GM19238 (cell line): ENCODE measurements at regions not wholly inside any gene's neighbourhood (a gene's known extent, or its start where the extent isn't known, plus 50 kb on each side); places are given as distances from the start of the nearest gene placed in this dataset.
"Not testable (repeated sequence)": the region's sequence is repeated elsewhere in the genome, so short reads cannot be mapped to it uniquely, and the experiment has no call there.

Experiments used
- DNase-seq: peaks from one replicate; pipeline ENCODE4 v3.0.0; 2011; ENCODE audit warnings: low spot score; ENCODE audit not compliant: insufficient read length

DNA sequence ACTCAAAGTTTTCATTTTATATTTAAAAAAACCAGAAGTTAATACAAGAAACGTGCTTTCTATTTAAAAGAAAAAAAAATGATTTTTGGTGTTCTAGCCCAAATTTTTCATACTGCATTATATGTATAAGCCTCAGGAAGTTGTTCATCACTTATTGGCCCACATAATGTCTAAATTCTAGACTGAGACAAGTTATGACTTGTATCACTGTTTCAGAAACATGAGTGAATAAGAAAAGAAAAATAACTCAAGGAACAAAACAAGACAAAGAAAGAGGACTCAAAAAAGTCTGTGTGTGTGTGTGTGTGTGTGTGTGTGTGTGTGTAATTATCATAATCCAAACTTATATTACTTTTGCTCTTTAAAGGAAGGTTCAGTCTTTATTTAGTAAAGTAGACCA, 929.8 kb downstream of the GALC start:
- DNase-seq, result no peak

DNA sequence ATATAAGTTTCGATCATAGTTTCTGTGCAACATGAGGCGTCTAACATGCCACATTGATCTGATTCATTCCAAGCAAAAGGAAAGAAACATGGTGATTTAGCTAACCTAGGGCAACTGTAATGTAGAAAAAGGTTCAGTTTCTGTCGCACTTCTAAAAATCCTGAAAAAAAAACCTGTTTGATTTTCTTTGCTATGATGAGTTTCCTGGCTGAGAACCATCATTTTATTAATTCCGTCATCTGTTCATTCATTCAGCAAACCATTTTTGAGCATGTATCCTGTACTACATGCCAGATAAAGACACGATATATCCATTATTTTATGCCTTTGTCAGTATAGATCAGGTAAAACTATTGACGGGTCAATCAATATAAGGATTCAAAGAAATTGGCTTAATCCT, 932.6 kb downstream of the GALC start:
- no peak for DNase-seq

DNA sequence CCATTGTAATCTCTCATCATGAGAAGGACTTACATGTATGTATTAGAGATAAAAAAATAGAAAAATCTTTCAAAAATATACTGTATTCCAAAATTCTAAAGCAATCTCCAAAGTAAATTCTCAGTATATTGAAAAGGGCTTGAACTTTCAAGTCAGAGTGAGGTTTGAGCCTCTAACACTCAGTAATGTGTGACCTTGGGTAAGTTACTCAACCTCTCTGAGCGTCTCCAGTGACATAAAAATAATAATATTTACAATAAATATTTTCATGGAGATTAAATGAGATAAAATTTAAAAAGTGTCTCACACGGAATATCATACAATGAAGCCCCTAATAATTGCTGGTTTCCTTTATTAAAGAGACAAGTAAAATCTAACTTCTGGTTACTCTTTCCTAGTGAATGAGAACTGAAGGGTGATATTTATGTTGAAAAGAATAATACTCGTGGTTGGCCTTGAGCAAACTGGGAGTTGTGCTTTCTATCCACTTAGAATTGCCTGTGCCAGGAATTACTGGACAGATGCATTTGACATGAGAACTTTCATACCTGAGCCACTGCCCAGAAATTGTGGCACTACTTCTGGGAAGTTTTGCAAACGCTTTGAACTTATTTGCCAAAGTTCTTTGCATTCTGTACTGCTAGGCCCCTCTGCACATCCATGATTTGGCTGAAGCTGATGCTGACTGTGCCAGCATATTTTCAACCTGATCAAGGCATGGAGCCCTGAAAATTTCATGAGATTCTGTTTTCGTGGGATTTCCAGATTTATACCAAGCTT, 933.7 kb downstream of the GALC start:
- DNase-seq, result no peak

DNA sequence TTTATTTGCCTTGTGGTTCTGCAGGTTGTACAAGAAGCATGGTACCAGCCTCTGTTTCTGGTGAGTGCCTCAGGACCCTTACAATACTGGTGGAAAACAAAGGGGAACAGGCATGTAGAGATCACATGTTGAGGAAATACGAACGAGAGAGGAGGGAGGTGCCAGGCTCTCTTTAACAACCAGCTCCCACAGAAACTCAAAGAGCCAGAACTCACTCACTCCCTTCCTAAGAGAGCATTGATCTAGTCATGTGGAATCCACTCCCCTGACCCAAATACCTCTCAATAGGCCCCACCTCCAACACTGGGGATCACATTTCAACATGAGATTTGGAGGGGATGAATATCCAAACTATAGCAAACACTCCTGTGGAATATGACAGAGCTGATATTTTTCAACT, 938.0 kb downstream of the GALC start:
- no peak for DNase-seq

DNA sequence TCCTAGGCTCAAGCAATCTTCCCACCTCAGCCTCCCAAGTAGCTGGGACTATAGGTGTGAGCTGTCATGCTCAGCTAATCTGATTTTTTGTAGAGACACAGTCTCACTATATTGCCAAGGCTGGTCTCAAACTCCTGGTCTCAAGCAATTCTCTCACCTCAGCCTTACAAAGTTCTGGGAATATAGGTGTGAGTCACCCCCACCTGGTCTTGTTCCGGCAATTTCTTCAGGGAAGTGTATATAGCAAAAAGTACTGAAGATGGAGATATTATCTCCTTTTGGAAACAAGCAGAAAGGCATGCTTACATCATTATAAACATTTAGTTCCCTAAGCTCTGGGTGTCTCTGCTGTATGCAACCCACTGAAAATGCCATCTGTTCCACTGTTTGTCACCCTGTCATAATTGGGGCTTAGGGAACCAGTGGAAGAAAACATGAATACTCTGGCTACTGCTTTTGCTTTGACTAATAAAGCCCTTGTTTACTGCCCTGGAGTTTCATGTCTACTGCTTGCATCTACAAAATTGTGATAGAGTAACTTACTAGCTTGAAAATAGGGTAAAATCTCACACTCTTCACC, 940.2 kb downstream of the GALC start:
- DNase-seq, result no peak

DNA sequence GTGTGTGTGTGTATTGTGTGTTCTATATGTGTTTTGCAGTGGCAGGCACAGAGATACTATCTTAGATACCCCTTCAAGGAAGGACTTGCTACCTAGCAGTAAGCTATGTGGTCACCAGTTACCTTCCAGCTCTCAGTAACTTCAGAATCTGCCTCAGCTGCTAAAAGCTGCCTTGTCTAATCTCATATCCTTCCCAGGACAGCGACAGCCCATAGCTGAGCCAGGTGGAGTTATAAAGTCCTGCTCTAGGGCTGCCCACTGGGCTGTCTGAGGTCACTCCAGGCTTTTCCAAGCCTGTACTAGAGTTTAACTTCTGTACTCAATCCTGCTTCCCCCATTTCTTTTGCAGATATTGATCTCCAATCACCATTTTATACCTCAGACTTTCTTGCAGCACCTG, 942.6 kb downstream of the GALC start:
- no peak for DNase-seq

DNA sequence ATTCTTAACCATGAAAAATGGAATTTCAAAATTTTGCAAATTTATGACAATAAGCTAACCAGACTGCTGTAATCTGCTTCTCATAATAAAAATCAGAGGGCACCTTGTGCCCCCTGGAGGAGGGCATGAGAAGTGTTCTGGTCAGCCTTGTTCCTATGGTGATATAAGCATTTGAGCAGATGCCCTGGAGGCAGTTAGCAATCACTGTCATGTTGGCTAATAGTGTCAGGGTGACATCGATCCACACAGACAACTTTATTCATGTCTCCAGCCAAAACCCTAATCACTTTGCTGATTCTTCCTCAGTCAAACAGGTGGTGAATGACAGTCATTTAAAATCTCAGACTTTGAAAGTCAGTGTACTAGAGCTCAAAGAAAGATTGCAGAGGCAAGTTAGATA, 943.0 kb downstream of the GALC start:
- no peak for DNase-seq

DNA sequence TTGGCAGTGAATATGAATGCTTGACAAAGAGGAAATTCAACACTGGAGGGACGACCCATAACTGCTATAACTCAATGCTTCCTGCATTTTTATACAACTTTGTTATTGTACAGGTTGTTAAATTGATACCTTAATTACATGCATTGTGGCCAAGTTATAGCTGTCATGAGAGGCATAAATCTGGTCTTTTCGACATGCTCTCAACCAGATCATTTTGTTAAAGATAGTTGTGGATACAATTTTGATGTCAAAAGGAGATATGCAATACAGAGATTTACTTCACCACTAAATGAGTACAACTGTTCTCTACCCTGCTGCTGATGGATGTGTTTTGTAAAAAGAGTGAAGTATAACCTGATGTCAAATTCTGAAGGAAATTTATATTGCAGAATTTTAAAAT, 946.0 kb downstream of the GALC start:
- no peak for DNase-seq

DNA sequence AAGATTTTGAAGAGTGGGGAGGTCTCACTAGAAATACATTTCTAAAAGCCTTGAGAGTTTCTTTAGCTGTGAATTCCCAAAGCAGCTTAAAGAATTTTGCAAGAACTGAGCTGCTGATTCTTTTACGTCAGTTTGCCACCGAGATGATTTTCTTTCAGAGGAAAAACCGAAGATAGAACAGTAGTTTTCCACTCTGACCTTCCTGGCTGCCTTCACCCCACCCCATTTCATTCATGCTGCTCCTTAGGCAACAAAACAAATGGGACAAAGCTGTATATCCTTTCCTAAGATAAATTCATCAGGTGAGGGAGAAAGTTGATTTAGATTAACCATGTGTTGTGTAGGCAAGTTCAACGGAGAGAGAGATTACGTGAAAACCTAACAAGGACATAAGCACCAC, 947.0 kb downstream of the GALC start:
- no peak for DNase-seq

DNA sequence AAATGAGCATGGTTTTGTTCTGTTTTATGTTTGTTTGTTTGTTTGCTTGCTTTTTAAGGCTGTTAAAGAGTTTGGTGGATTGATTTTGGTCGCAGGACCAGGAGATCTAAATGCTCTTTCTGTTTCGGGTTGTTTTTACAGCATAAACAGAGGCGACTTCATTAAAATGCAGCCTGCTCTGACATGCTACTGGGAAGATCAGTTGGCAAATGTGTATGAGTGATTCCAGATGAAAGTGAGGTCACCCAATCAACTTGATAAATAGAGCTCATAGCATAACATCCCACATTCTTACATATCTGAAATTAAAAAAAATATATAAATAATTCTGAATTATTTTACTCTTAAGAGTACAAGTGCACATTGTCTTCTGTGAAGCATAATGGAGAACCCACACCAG, 947.7 kb downstream of the GALC start:
- no peak for DNase-seq

DNA sequence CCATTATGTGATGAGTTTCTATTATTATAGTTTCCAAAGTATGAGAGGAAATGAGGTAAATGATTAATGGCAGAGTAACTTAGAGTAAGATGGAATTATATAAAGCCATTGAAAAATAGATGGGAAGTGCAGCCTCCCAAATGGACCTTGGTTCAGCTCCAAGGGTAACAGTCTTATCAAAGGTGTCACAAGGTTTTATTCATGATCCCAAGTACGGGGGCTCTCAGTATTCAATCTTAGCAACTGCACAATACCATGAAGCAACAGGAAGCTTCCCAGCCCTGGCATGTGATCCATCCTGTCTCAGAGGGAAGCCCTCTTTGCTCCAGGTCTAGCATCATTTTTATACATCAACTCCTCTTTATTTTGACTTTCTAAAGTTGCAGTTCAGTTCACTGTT, 948.2 kb downstream of the GALC start:
- no peak for DNase-seq

DNA sequence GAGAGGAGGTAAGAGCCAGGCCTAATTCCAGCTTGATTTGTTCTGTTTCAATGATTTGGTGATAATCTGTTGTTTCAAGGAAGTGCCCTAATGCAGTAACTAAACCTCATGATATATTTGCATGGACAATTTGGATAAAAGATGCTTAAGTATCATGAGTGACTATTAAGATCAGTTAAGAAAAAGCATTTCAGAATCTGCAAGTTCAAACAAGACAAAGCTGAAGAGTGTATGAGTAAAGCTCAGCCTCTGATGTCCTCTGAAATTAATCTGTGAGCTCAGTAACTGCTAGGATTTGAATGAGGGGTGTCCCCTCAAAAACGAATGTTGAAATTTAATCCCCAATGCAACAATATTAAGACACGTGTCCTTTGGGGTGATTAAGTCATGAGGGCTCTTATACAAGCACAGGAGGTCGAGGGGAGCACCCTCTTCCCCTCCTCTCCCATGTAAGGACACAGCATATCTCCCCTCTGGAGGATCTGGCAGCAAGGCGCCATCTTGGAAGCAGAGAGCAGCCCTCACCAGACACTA, 949.2 kb downstream of the GALC start:
- no peak for DNase-seq

DNA sequence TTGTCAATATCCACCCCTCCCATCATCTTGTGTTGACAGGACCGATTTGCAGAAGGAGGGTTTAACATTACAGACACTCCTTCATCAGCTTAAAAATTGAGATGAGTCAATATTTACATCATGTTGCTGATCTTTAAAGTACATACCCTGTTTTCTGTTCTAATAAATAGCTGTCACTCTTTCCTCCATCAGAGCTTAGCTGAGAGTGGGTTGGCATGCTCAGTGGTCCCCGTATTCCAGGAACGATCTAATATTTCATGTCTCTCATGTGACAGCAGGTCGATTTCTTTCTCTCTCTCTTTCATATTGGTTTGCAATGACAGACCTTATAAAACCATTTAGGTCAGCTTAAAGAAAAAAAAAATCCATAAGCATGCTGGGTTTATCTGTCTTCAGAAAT, 950.6 kb downstream of the GALC start:
- DNase-seq, result no peak

DNA sequence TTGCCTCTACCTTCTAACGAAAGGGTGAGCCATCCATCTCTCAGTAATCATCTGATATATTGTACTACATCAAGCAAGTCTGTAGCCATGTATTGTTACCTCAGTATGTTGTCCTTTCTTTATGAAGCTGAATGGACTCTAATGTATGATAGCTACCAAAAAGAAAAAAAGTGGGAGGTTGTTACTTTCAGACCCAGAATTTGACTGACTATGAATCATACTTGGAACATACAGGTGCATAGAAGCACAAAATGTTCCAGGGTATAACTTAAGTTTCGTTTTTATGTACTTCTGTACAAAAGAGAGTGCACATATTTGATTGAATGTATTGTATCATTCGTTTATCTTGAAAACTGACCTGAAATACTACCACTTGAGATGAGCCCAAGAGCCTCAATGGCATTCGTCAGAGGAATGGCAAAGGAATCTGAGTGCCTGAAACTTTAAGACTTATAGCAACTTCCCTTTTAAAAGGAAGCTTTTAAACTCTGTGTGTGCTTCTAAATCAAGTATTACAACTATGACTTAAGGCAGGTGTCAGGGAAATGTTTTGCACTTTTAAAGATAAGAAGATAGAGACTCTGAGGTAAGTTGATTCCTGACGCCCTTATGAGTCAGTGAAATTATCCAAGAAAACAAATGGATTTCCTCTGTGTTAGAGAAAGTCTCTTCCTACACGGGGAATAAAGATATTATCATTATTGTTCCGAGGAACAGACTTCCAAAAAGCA, 951.5 kb downstream of the GALC start:
- no peak for DNase-seq

DNA sequence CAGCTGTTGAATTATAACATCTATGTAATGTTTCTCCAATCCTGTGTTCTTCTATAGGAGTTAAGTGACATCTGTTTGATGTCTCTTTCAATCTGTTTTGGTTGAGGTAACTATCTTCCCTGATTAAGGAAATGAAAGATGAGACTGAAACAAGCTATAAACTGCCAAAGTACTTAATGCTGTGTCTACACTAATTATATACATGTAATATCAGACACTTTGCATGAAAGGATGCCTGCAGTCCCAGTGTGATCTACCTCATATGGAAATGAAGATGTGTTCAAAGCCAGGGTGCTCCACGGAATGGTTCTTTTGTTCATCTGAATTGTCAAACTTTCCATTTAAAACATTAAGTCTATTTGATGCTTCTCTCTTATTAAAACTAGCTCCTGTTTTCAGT, 958.3 kb downstream of the GALC start:
- DNase-seq, result no peak

DNA sequence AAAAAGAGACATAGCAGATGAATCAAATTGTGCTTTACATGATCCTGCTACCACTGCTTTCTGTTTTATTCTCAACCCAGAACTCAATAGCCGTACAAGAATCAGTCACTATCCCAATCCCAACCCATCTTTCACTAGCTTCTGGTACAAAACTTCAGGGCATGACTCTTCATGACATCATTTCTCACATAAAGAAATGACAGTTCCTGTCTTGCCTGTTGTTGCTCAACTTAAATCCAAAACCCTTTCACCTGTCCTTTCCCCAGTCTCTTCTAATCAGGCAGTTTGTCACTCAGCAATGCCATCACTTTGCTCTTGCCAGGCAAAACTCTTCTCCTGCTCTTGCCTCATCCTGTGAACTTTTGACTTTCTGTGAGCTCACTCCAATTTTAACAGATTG, 962.8 kb downstream of the GALC start:
- DNase-seq, result no peak

DNA sequence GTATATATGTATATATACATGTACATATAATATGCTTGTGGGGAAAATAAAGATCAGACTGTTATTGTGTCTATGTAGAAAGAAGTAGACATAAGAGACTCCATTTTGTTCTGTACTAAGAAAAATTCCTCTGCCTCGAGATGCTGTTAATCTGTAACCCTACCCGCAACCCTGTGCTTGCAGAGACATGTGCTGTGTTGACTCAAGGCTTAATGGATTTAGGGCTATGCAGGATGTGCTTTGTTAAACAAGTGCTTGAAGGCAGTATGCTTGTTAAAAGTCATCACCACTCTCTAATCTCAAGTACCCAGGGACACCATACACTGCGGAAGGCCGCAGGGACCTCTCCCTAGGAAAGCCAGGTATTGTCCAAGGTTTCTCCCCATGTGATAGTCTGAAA, 972.9 kb downstream of the GALC start:
- not testable (repeated sequence) for DNase-seq

DNA sequence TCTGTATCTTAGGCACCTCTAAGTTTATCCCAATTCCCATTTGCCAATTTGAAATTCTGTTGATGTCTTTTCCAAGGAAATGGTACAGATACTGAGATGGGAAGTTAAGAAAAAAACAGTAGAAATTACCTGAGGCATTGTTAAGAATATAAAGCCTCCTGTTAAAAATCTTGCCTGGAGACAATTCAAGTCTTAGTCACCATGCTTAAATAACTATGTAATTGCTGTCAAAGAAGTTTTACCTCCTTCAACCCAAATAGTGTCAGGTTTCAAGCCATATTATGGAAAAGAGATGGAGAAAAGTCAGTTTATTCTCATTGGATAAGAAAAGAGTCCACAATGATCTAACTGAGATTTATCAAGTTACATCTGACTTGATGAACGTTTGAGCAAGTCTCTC, 974.7 kb downstream of the GALC start:
- DNase-seq, result no peak

DNA sequence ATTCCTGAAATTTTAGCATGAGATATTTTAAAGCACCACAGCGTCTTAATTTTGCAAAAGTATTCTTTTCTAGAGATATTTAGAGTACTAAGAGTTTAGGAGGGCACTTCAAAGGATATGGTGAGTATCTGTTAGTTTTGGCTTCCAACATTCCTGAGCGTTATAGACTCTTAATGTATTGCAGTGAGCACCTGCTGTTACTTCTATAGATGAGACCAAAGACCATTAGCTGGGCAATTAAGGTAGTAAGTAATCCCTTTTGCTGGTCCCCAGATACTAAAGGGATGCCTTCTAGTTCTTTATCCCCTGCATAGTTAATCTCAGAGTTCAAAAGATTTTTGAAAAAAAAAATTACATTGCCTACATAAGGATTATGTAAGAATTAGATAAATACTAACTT, 975.6 kb downstream of the GALC start:
- DNase-seq, result no peak

DNA sequence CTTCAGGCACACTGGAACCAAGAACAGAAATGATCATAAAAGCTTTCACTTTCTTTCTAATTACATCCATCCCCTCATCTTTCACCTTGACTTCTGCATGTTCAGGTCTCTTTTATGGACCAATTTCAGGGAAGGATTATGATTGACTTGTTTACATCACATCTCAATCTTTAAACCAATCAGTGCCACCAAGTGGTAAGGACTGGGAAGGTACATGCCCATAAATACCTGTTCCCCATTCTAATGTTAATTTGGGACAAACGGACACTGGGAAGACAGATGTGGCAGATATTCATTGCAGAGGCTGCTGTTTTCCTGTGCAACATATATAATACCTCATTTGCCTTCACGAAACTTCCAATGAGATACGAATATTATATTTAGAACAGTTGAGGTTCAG, 978.1 kb downstream of the GALC start:
- no peak for DNase-seq

DNA sequence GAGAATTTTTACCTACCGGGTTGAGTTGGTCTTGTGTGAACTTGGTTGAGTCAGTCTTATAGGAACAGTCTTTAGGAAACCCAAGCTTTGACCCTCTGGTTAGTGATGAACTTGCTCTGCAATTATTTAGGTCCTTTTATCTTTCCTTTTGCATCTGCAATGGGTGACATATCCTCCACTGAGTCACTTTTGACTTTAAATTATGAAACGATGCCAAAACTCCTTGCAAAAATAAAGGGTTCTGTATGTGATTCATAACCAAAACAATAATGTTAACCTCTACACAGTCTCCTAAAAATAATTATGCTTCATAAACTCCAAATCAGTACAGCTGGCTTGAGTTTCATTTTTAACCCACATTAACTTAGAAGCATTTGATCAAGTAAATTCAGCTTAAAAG, 979.4 kb downstream of the GALC start:
- DNase-seq, result no peak

DNA sequence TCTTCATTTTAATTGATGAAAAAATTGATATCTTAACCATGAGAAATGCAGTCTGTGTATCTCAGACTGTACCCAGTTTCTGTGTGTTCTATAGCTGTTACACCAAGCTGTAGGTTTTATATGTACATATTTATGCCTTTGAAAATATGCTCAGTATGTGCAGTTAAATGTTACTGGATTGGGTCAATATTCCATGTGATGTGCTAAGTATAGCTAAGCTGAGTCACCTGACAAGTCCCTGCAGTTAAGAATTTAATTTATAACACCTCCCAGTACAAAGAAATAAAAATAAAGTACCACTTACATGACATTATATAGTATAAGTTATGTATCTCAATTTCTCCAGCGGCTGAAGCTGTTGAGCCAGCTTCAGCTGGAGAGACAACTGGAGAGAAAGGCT, 984.0 kb downstream of the GALC start:
- DNase-seq, result no peak

DNA sequence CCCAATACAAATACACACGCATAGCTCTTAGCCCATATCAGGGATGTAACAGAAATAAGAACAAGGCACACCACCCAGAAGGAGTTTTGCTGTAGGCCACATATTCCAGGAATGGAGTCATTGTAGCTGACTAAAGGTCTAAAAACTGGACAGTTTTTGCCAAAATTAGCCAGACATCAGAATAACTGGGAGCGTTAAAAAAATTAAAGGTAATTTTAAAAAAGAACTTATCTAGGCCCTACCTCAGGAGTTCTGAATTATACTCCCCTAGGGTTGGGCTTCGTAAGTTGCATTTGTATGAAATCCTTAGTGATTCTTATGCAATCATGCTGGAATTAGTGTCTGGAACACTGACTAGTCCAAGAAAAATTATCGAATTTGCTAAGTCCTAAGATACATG, 987.7 kb downstream of the GALC start:
- DNase-seq, result no peak
